ENCODE measurements at regions not wholly inside any gene's neighbourhood (a gene's known extent, or its start where the extent isn't known, plus 50 kb on each side); places are given as distances from the start of the nearest gene placed in this dataset.

GRCh38 chr2:16328521-16329190 is 337.0 kb downstream of the CYRIA start:
- no peak for DNase-seq

DNA sequence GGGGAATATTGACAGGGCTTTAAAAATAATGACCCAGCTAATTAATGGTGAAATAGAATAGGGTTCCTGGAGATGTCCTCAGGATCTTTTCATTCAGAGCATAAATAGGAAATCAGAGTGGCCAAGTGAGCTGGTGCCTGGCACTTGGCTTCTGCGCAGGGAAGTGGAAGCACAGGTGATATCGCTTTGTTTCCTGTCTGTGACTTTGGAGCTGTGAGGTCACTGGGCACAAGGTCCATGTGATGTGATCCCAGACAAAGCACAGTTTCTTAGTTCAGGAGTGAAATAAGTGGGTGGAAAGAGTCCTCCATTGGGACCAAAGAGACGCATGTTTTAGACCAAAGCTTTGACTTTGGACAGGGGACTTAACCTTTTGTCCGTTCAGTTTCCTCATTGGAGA is 338.3 kb downstream of the CYRIA start:
- no peak for DNase-seq

DNA sequence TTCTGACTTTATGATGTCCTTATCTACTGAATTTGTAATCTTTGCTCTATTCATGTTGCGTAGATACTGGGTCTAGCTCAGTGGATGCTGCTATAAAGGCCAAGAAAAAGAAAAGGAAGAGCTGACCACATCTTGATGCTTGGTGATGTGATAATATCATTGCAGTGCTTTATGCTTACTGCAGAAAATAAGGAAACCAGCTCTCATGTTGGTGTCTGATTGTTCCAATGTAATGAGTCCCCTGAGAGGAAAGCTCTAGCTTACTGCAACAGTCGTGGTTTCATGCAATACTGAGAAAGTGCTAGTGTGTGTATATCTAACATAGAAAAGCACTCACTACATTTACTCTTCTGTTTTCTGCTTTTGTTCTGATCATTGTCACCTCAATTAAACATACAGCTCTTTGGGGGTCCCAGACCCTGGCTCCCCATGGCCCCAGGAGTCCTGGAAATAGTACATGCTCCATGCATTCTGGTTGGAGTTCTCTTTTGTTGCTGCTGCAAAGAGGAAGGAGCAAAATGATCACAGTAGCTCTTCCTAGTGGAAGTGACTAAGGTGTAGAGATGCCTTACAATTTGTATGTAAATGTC is 338.8 kb downstream of the CYRIA start:
- DNase-seq = no peak

DNA sequence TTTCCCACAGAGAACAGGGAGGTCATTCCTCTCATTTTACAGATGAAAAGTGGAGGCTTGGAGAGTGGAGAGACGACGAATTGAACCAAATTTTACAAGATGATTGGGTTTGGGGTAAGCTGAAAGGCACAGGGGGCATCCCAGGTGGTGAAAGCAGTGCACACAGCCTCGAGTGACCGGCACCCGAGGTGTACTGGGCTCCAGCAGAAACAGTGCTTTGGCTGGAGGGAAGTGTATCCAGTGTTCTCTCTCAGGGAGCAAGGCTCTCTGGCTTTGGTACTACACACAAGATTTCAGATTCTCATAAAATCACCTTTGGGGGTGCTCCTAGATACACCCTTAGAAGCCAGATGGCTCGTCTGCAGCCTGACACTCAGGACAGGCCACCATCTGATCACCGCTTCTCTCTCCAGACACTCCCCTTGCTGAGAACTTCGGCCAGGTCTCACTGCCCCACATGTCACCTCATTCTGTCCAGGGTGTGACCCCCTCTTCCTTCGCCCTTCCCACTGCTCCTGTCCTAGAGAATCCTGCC is 339.6 kb downstream of the CYRIA start:
- DNase-seq = no peak

GRCh38 chr2:16325016-16325975 is 340.3 kb downstream of the CYRIA start:
- DNase-seq = no peak

DNA sequence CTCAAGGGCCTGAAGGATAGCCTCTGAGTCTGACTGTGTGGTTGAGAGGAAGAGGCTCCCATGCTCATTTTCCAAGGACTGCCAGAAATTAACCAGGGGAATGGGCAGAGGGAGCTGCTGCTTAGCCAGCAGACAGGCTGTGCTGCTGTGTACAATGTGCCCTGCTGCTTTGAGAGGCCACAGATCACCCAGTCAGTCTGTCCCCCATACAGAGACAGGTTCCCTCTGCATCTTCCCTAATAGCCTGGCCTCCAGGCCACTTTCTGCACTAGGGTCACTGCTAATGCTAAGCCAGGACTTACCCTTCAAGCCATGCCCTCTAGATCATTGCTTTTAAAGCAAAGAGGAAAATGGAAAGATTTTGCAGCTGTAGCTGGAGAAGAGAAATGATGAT is 341.1 kb downstream of the CYRIA start:
- no peak for DNase-seq

GRCh38 chr2:16323551-16324543 is 341.8 kb downstream of the CYRIA start:
- no peak for DNase-seq

DNA sequence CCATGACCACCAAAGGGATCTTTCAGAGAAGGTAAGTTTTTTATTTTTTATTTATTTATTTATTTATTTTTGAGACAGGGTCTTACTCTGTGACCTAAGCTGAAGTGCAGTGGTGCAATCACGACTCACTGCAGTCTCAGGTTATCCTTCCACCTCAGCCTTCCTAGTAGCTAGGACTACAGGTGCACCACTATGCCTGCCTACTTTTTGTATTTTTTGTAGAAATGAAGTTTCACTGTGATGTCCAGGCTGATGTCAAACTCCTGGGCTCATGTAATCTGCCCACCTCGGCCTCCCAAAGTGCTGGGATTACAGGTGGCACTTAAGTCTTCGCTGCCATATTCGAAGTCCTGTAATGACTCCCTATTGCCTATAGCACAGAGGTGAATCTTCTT is 342.5 kb downstream of the CYRIA start:
- DNase-seq = no peak

- no peak for DNase-seq
Measured at GRCh38 chr2:16322308-16323125, 343.1 kb downstream of the CYRIA start.

DNA sequence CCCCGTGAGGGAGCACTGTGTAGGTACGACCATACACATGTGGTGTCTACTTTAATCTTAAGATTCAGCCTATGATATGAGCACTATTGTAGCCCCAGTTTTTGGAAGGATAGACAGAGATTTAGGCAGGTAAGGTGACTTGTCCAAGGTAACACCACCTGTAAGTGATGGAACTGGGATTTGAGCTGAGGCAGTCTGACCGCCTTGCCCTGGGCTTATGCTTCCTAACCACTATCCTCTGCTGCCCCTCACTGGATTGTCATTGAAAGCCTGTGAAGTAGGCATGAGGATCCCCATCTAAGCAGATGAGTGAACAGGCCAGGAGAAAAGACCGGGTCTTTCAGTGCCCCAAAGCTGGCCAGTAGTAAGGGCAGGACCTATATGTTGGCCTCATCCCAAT is 343.8 kb downstream of the CYRIA start:
- DNase-seq = no peak

GRCh38 chr2:16321256-16321655 is 344.4 kb downstream of the CYRIA start:
- no peak for DNase-seq

DNA sequence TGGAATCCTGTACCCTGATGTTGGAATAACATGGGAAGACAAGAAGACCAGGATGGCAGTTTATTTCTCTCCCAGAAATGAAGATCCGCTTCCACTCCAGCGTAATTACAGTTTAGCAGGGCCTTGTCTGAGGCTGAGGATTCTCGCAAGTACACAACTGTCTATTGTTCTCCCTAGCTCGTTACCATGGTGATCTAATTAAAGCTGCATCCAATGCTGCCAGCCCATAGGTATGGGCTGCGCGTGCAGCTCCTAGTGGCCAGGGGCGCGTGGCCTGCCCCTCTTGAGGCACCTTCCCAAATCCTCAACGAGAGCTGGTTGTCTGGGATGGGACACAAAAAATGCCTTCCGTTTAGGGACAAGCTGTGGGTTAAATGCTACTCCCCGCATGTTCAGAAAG is 344.9 kb downstream of the CYRIA start:
- DNase-seq = no peak

GRCh38 chr2:16319551-16320121 is 346.0 kb downstream of the CYRIA start:
- no peak for DNase-seq

GRCh38 chr2:16318474-16319195 is 347.0 kb downstream of the CYRIA start:
- DNase-seq = no peak

DNA sequence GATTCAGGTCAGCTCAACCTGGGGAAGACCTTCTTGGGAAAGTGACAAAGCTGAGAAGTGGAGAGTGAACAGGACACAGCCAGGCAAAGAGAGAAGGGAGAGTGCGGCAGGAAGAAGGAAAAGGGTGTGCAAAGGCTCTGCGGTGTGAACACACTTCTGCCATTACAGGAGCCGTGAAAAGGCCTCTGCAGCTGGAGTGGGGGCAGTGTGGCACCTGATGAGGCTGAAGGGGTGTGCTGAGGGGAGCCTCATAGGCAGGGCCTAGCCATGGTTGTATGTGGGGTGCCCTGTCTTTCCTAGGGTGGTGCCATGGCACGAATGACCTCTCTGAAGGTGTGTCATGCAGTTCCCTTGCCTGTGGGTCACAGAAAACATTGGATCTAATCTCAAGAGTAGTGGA is 347.6 kb downstream of the CYRIA start:
- no peak for DNase-seq

DNA sequence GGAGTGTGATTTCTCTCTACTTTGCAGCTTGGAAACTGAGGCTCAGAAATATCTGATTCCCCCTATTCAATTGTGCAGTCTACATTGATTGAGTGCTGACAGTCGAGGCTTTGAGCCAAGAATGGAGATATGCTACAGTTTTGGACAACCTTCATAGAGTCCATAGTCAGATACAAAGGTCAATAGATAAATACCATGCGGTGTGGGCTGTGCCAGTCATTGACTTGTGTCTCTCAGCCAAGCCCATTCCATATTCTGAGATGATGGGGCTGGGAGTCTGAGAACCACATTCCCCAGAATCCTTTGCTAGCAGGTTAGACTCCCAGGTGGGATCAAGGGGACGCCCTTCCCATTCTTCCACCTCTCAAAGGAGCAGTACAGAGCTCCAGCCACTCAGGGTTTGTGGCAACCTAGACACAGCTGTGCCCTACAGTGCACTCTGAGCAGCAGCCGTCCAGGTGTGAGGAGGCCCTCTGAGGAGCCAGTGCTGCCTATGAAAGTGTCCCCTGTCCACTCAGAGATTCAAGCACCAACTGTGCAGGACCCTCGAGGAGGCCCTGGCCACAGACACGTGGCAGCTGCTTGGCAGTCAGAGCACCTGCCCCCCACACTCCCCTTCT is 348.3 kb downstream of the CYRIA start:
- no peak for DNase-seq

GRCh38 chr2:16316456-16317210 is 349.0 kb downstream of the CYRIA start:
- DNase-seq = no peak

DNA sequence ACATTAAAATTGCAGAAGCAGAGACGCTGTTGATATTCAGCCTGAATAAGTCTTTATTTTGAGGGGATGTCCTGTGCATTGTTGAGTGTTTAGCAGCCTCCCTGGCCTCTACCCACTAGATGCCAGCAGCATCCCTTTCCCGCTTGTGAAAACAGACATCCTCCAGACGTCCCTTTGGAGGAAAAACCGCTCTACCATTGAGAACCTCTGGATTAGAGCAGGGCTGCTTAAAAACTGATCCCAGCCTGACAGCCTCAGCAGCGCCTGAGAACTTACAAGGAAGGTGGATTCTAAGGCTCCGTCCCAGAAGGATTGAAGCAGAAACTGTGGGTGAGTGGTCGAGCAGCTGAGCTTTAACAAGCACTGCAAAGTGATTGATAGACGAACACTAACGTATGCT is 349.7 kb downstream of the CYRIA start:
- no peak for DNase-seq

- no peak for DNase-seq
Measured at GRCh38 chr2:16315458-16315835, 350.2 kb downstream of the CYRIA start.

Measured in effector CD4-positive, alpha-beta T cell (primary cell).